ENCODE measurements at regions not wholly inside any gene's neighbourhood (a gene's known extent, or its start where the extent isn't known, plus 50 kb on each side); places are given as distances from the start of the nearest gene placed in this dataset.

- peak; percentile 61 for DNase-seq (ENCODE audit: extremely low read depth, low read depth)
- H3K4me3 ChIP-seq (replicated peaks; ENCODE audit: low read depth, low read length): no peak overlapping the region
- TF ChIP-seq CTCF (IDR thresholded peaks at IDR 0.05; ENCODE audit: low read depth, low read length, missing control alignments): no peak
Observed at GRCh38 chr2:107025869-107026380, 140.0 kb upstream of the ST6GAL2 start.

DNA sequence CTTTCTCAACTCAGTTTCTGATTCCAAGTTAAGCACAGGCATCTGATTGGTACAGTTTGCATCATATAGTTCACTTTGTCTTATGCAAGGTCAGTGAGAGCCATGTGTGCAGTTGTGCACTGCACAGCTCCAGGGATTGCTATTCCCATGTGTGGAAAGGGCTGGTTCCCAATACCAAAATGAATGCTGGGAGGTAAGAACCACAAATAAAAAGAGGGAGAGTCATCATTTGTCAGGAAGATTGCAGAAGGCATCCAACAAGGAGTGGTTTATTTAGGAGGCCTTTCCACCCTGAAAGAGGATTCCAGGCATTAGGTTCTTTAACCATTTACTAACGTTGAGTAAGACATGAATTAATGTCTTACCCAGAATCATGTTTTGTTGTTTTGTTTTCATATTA lies 141.2 kb upstream of the ST6GAL2 start:
- no peak for TF ChIP-seq CTCF (IDR thresholded peaks at IDR 0.05; ENCODE audit: low read depth, low read length, missing control alignments)
- H3K4me3 ChIP-seq (replicated peaks; ENCODE audit: low read depth, low read length): no peak overlapping the region
- DNase-seq (ENCODE audit: extremely low read depth, low read depth): no peak

DNA sequence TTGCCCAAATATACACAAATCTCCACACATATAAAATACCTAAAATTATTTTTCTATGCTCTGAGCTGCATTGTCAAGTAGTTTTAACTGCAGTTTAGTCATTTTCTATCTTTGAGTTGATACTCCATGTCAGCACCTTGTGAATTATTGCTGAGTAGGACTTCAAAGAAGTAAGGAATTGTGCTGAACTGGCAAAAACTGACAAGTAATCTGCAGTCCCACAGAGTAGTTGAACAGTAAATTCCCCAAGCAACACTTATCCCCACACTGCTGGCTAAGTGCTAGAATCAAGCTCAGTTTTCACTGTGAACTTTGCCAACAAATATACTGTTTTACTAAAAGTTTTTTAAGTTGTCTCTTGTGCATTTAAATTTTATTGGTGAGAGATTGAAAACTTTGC lies 141.8 kb upstream of the ST6GAL2 start:
- DNase-seq (ENCODE audit: extremely low read depth, low read depth): no peak
- H3K4me3 ChIP-seq (replicated peaks; ENCODE audit: low read depth, low read length): no peak overlapping the region
- no peak for TF ChIP-seq CTCF (IDR thresholded peaks at IDR 0.05; ENCODE audit: low read depth, low read length, missing control alignments)

DNA sequence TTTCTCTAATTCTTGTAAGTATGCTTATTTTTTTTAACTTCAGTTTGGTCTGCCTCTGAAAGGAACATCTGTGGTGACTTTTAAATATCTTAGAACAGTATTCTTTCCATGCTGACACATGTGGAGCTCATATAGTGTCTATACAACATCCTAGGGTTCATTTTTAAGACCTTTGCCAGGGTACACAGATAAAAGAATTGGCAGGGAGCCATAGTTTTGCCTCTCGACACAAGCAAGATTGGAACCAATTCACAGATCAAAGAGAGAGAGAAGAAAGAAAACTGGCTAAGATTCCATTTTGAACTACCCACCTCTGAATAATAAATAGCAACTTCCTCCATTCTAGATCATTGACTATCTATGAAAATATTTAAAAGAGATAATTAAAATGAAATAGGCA lies 142.7 kb upstream of the ST6GAL2 start:
- H3K4me3 ChIP-seq (replicated peaks; ENCODE audit: low read depth, low read length): no peak overlapping the region
- DNase-seq (ENCODE audit: extremely low read depth, low read depth): no peak
- no peak for TF ChIP-seq CTCF (IDR thresholded peaks at IDR 0.05; ENCODE audit: low read depth, low read length, missing control alignments)

GRCh38 chr2:107036293-107036692 lies 150.3 kb upstream of the ST6GAL2 start:
- DNase-seq (ENCODE audit: extremely low read depth, low read depth): no peak
- TF ChIP-seq CTCF (IDR thresholded peaks at IDR 0.05; ENCODE audit: low read depth, low read length, missing control alignments): no peak

DNA sequence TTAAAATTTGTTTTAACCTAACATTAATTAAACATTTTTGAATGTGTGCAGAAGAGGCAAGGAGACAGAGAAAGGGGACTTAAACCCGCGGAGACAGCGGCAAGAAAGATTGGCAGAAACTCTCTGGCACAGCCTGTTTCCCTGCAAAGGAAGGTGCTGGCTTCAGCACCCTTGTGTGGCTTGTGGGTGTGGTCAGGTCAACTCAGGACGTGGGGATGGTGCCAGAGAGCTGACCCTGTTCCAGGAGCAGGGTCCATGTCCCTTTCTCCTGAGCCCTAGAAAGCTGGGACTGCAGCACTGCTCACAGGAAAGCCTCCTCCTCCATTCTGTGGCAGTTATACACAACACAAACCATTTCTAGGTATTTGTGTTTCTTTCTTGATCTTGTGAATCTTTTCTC lies 176.2 kb upstream of the ST6GAL2 start:
- no peak for DNase-seq (ENCODE audit: extremely low read depth, low read depth)
- no peak overlapping the region for H3K4me3 ChIP-seq (replicated peaks; ENCODE audit: low read depth, low read length)
- TF ChIP-seq CTCF (IDR thresholded peaks at IDR 0.05; ENCODE audit: low read depth, low read length, missing control alignments): no peak

More at GRCh38 chr2:107036293-107036692, 150.3 kb upstream of the ST6GAL2 start:
- H3K4me3 ChIP-seq (replicated peaks; ENCODE audit: low read depth, low read length): no peak overlapping the region

DNA sequence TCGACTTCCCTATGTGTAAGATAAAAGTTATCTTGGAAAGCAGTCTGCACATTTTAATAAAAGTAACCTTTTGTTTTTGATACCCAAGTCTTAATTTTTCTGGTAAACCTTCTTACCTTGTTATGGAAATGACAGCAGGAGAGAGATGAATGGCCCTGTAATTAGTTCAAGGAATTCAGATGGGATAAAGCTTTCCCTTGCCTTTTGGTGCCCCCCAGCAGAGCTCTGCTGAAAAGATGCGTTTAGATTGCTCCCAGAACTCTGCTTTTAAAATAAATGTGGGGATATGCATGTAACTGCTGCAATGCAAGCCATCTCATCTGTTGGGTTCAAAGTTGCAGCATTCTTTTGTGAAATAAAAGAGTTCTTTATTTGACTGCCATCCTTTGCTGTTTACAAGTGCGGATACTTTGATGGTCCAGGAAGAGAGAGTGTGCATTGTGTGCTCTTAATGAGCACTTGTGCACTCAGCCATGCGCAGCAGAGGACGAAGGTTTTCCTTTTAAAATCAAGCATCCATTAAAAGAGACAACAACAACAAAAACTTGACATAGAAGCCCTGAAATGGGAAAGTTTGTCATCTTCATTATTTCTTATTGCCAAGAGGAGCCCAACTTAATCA lies 176.7 kb upstream of the ST6GAL2 start:
- no peak overlapping the region for H3K4me3 ChIP-seq (replicated peaks; ENCODE audit: low read depth, low read length)
- TF ChIP-seq CTCF (IDR thresholded peaks at IDR 0.05; ENCODE audit: low read depth, low read length, missing control alignments): no peak
- no peak for DNase-seq (ENCODE audit: extremely low read depth, low read depth)
